ENCODE measurements at regions not wholly inside any gene's neighbourhood (a gene's known extent, or its start where the extent isn't known, plus 50 kb on each side); places are given as distances from the start of the nearest gene placed in this dataset.

DNA sequence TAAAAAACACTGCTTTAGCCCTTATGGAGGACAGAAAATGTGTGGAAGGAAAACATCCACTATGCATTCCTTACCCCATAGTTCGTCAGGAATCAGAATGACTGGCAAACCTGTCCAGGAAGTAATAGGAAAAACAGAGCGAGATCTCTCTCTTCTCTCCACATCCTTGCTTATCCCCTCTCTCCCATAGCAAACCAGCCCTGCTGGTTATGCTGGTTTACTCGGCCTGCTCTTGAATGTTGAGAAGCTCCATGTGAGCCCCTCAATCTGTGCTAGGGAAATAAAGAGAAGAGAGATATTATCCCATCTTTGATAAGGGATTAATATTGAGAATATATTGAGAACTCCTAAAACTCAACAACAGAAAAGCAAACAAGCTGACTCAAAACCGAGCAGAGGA is 402.8 kb upstream of the RBFOX1 start:
- Mint-ChIP-seq H3K4me1 (ENCODE audit: low read depth) (no peaks in the 10 kb centered on the region), H3K27me3 (ENCODE audit: insufficient read depth) (no peaks in the 10 kb centered on the region), H3K9me3 (peaks cover 43% of the 10 kb centered on the region)

GRCh38 chr16:6926762-6927161 is 405.9 kb upstream of the RBFOX1 start:
- TF ChIP-seq CTCF (IDR thresholded peaks at IDR 0.05), result no peak
- Mint-ChIP-seq H3K4me1 (ENCODE audit: low read depth) (no peaks in the 10 kb centered on the region), H3K4me3 (no peak overlapping the region)

More for the DNA sequence above, 402.8 kb upstream of the RBFOX1 start:
- Mint-ChIP-seq H3K36me3 (ENCODE audit: low read depth) (no peaks in the 10 kb centered on the region; the same call in 1 of the 2 replicates), H3K4me3 (no peak overlapping the region), H3K27ac (no peak overlapping the region)
- TF ChIP-seq CTCF (IDR thresholded peaks at IDR 0.05), result no peak
- DNase-seq, result no peak

DNA sequence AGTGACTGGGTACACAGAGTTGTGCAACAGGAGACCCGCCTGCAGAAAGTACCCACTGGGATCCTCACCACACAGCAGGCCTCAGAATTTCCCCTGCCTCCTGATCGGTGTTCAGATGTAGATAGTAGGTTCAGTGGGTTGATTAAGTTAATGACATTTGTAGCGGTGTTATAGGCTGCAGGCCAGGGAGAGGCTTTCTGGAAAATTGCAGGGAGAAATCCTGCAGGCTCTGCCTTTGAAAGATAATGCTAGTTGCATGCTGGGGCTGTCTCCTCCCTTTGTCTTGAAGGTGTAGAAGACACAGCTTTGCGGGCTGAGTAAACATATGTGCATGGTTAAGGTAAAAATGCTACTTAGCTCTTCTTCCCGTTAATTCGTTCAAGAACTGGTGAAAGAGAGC is 406.3 kb upstream of the RBFOX1 start:
- H3K36me3 Mint-ChIP-seq (ENCODE audit: low read depth), result no peaks in the 10 kb centered on the region; the same call in 1 of the 2 replicates
- H3K4me3 Mint-ChIP-seq, result no peak overlapping the region
- peaks cover 41% of the 10 kb centered on the region for H3K9me3 Mint-ChIP-seq
- TF ChIP-seq CTCF (IDR thresholded peaks at IDR 0.05), result no peak
- no peak overlapping the region for H3K27ac Mint-ChIP-seq
- no peaks in the 10 kb centered on the region for H3K4me1 Mint-ChIP-seq (ENCODE audit: low read depth)
- no peak for DNase-seq
- no peaks in the 10 kb centered on the region for H3K27me3 Mint-ChIP-seq (ENCODE audit: insufficient read depth)

More at GRCh38 chr16:6926762-6927161, 405.9 kb upstream of the RBFOX1 start:
- DNase-seq, result no peak
- Mint-ChIP-seq H3K9me3 (peaks cover 44% of the 10 kb centered on the region), H3K36me3 (ENCODE audit: low read depth) (no peaks in the 10 kb centered on the region; the same call in 1 of the 2 replicates), H3K27ac (no peak overlapping the region), H3K27me3 (ENCODE audit: insufficient read depth) (no peaks in the 10 kb centered on the region)

GRCh38 chr16:6918646-6919045 is 414.0 kb upstream of the RBFOX1 start:
- H3K4me3 Mint-ChIP-seq, result no peak overlapping the region
- H3K9me3 Mint-ChIP-seq, result peaks cover 62% of the 10 kb centered on the region
- H3K27ac Mint-ChIP-seq, result no peak overlapping the region
- no peaks in the 10 kb centered on the region for H3K27me3 Mint-ChIP-seq (ENCODE audit: insufficient read depth)
- no peak for DNase-seq
- no peaks in the 10 kb centered on the region for H3K4me1 Mint-ChIP-seq (ENCODE audit: low read depth)
- no peak for TF ChIP-seq CTCF (IDR thresholded peaks at IDR 0.05)
- H3K36me3 Mint-ChIP-seq (ENCODE audit: low read depth), result no peaks in the 10 kb centered on the region

DNA sequence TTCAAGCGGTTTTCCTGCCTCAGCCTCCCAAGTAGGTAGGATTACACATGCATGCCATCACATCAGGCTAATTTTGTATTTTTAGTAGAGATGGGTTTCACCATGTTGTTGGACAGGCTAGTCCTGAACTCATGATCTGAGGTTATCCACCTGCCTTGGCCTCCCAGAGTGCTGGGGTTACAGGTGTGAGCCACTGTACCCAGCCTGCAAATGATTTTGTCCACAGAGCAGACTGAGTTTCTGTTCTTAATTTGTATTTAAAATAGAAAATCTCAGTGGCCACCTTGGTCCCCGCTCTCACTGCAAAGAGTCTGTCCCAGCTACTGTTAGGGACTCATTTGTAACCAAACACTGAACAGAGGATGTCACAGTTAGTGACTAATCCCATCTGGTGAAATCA is 415.7 kb upstream of the RBFOX1 start:
- Mint-ChIP-seq H3K27me3 (ENCODE audit: insufficient read depth) (peaks cover 2% of the 10 kb centered on the region; the same call in 1 of the 2 replicates), H3K9me3 (peaks cover 46% of the 10 kb centered on the region), H3K27ac (no peak overlapping the region), H3K4me3 (no peak overlapping the region), H3K4me1 (ENCODE audit: low read depth) (no peaks in the 10 kb centered on the region), H3K36me3 (ENCODE audit: low read depth) (no peaks in the 10 kb centered on the region)
- no peak for DNase-seq
- no peak for TF ChIP-seq CTCF (IDR thresholded peaks at IDR 0.05)

DNA sequence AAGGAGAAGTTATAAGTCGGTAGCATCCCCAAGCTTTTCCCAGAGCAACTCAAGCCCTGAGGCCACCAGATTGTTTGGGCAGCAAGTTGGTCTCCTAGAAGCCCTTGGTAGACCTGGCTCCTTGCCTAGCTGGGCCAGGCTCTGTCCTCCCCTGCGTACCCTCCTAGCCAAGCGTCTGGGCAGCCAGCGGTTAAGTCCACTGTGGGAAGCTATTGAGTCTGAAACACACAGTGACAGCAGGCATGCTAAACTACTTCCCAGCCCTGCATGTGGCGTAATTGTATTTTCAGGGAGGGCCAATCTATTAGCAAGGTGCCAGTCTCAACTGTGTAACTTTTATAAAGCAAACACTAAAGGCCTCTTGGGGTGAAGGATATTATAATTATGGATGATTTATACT is 419.1 kb upstream of the RBFOX1 start:
- Mint-ChIP-seq H3K27ac (no peak overlapping the region), H3K27me3 (ENCODE audit: insufficient read depth) (peaks cover 2% of the 10 kb centered on the region; the same call in 1 of the 2 replicates), H3K36me3 (ENCODE audit: low read depth) (peaks cover 4% of the 10 kb centered on the region; the same call in 1 of the 2 replicates), H3K4me1 (ENCODE audit: low read depth) (no peaks in the 10 kb centered on the region), H3K4me3 (no peak overlapping the region), H3K9me3 (peaks cover 60% of the 10 kb centered on the region)
- no peak for TF ChIP-seq CTCF (IDR thresholded peaks at IDR 0.05)
- DNase-seq, result no peak
